Neural cell (in vitro differentiated cells): ENCODE measurements at regions not wholly inside any gene's neighbourhood (a gene's known extent, or its start where the extent isn't known, plus 50 kb on each side); places are given as distances from the start of the nearest gene placed in this dataset.

Source experiments
- H2AFZ ChIP-seq: fragments of 200-600, 300-800 bp; sonication (generic), shearing (Covaris generic); 2 replicates; pipeline ENCODE4 v1.6.0; 2014; ENCODE audit warnings: low read depth, mild to moderate bottlenecking, antibody characterized with exemption, low read length, moderate library complexity
- H3F3A ChIP-seq: fragments of 200-600 bp; shearing (Covaris generic); 2 replicates; pipeline ENCODE4 v1.6.1; 2016; ENCODE audit warnings: mild to moderate bottlenecking, moderate library complexity, mixed read lengths, antibody characterized with exemption, low read length; ENCODE audit not compliant: insufficient read depth, poor library complexity, severe bottlenecking
- H3K27ac ChIP-seq: fragments of 200-600, 300-800 bp; sonication (generic), shearing (Covaris generic); 2 replicates; pipeline ENCODE4 v1.5.1; 2014; ENCODE audit warnings: mild to moderate bottlenecking, low read length, moderate library complexity
- H3K27me3 ChIP-seq: fragments of 300-800, 200-600 bp; sonication (generic), shearing (Covaris generic); 2 replicates; pipeline ENCODE4 v1.6.0; 2014; ENCODE audit warnings: mild to moderate bottlenecking, low read depth, low read length, moderate library complexity; ENCODE audit not compliant: insufficient read depth
- H3K36me3 ChIP-seq: fragments of 300-800, 200-600 bp; sonication (generic), shearing (Covaris generic); 2 replicates; pipeline ENCODE4 v1.5.1; 2014; ENCODE audit warnings: mild to moderate bottlenecking, antibody characterized with exemption, low read length, moderate library complexity; ENCODE audit not compliant: insufficient read depth
- H3K4me2 ChIP-seq: fragments of 300-800, 200-600 bp; sonication (generic), shearing (Covaris generic); 2 replicates; pipeline ENCODE4 v1.6.0; 2014; ENCODE audit warnings: mild to moderate bottlenecking, low read length
- H3K4me3 ChIP-seq: fragments of 300-800, 200-600 bp; sonication (generic), shearing (Covaris generic); 2 replicates; pipeline ENCODE4 v1.5.1; 2014; ENCODE audit warnings: mild to moderate bottlenecking, low read length, moderate library complexity
- H3K79me2 ChIP-seq: fragments of 200-600 bp; shearing (Covaris generic); replicated peaks from 2 replicates; pipeline ENCODE4 v1.6.0; 2014; ENCODE audit warnings: mild to moderate bottlenecking, low read length, moderate library complexity; ENCODE audit not compliant: insufficient read depth
- H3K9ac ChIP-seq: fragments of 300-800, 200-600 bp; sonication (generic), shearing (Covaris generic); 2 replicates; pipeline ENCODE4 v1.6.1; 2016; ENCODE audit warnings: mild to moderate bottlenecking, low read length, mixed read lengths
- H3K9me2 ChIP-seq: fragments of 200-600 bp; shearing (Covaris generic); 2 replicates; pipeline ENCODE4 v1.6.1; 2016; ENCODE audit warnings: mild to moderate bottlenecking, low read length, mixed read lengths; ENCODE audit not compliant: insufficient read depth
- H3K9me3 ChIP-seq: fragments of 200-600, 300-800 bp; sonication (generic), shearing (Covaris generic); 2 replicates; pipeline ENCODE4 v1.6.1; 2016; ENCODE audit warnings: mild to moderate bottlenecking, mixed run types, low read length, moderate library complexity, mixed read lengths
- H4K20me1 ChIP-seq: fragments of 200-600 bp; shearing (Covaris generic); 2 replicates; pipeline ENCODE4 v1.6.1; 2016; ENCODE audit warnings: mild to moderate bottlenecking, mixed run types; ENCODE audit not compliant: insufficient read depth
- EP300 ChIP-seq: fragments of 450-650 bp; conservative IDR thresholded peaks from 2 replicates; pipeline ENCODE4 v1.6.1; 2014; ENCODE audit warnings: antibody characterized with exemption, mild to moderate bottlenecking, moderate library complexity; ENCODE audit not compliant: poor library complexity, severe bottlenecking
- EZH2 ChIP-seq: fragments of 200-600, 300-800 bp; shearing (Covaris generic), sonication (generic); IDR thresholded peaks from 2 replicates; pipeline ENCODE4 v1.6.1; 2014; ENCODE audit warnings: antibody characterized with exemption, low read length, borderline replicate concordance, mild to moderate bottlenecking; ENCODE audit not compliant: insufficient read depth, poor library complexity, severe bottlenecking
- MXI1 ChIP-seq: fragments of 450-650 bp; conservative IDR thresholded peaks from 2 replicates; pipeline ENCODE4 v1.6.1; 2014; ENCODE audit warnings: antibody characterized with exemption, mild to moderate bottlenecking; ENCODE audit not compliant: poor library complexity, severe bottlenecking
- POLR2AphosphoS5 ChIP-seq: IDR thresholded peaks from 2 replicates; pipeline ENCODE4 v1.6.1; 2012
- RAD21 ChIP-seq: fragments of 450-650 bp; conservative IDR thresholded peaks from 2 replicates; pipeline ENCODE4 v1.6.1; 2014; ENCODE audit warnings: antibody characterized with exemption, mild to moderate bottlenecking, moderate library complexity
- SMC3 ChIP-seq: fragments of 450-650 bp; conservative IDR thresholded peaks from 2 replicates; pipeline ENCODE4 v1.6.1; 2014; ENCODE audit warnings: antibody characterized with exemption, mild to moderate bottlenecking, moderate library complexity; ENCODE audit not compliant: poor library complexity
- TAF1 ChIP-seq: IDR thresholded peaks from 2 replicates; pipeline ENCODE4 v1.6.1; 2012; ENCODE audit warnings: low read depth
- TF ChIP-seq, protein P1 (sequence below): fragments of 450-650 bp; IDR thresholded peaks from 2 replicates; pipeline ENCODE4 v1.5.1; 2014; ENCODE audit warnings: antibody characterized with exemption, mild to moderate bottlenecking, moderate library complexity; ENCODE audit not compliant: poor library complexity, severe bottlenecking
- TF ChIP-seq, protein P2 (sequence below): IDR thresholded peaks from 2 replicates; pipeline ENCODE4 v1.6.1; 2012; ENCODE audit warnings: borderline replicate concordance

DNA sequence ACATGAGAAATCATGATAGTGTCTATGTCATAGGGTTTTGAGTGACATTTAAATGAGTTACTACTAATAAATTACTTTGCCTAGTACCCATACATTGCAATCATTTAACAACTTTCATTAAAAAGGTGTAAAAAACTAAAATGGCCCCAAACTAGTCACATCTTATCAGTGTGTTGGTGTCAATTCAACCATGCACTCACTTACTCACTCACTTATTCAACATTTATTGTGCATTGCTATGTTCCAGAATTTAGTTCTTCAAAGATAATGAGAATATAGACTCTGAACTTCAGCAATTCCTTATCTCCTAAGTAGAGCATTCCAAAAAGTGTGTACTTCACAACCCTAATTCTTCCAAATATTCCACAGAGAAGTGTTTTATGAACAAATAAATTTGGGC is 965.7 kb downstream of the REEP3 start:
- H3K27me3 ChIP-seq: no peaks in the 10 kb centered on the region
- H4K20me1 ChIP-seq: no peaks in the 10 kb centered on the region
- TF ChIP-seq RAD21 (no peak), SMC3 (no peak), EZH2 (no peak), POLR2AphosphoS5 (no peak)
- TF ChIP-seq, protein P1, sequence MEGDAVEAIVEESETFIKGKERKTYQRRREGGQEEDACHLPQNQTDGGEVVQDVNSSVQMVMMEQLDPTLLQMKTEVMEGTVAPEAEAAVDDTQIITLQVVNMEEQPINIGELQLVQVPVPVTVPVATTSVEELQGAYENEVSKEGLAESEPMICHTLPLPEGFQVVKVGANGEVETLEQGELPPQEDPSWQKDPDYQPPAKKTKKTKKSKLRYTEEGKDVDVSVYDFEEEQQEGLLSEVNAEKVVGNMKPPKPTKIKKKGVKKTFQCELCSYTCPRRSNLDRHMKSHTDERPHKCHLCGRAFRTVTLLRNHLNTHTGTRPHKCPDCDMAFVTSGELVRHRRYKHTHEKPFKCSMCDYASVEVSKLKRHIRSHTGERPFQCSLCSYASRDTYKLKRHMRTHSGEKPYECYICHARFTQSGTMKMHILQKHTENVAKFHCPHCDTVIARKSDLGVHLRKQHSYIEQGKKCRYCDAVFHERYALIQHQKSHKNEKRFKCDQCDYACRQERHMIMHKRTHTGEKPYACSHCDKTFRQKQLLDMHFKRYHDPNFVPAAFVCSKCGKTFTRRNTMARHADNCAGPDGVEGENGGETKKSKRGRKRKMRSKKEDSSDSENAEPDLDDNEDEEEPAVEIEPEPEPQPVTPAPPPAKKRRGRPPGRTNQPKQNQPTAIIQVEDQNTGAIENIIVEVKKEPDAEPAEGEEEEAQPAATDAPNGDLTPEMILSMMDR: no peak
- no peak overlapping the region for H3K4me2 ChIP-seq
- no peaks in the 10 kb centered on the region for H3K36me3 ChIP-seq
- no peaks in the 10 kb centered on the region for H3K79me2 ChIP-seq
- no peak overlapping the region for H3K4me3 ChIP-seq
- no peaks in the 10 kb centered on the region for H3K9me2 ChIP-seq
- no peak overlapping the region for H3K9ac ChIP-seq
- no peak overlapping the region for H2AFZ ChIP-seq
- H3K9me3 ChIP-seq: no peaks in the 10 kb centered on the region
- H3F3A ChIP-seq: no peaks in the 10 kb centered on the region
- no peak overlapping the region for H3K27ac ChIP-seq

DNA sequence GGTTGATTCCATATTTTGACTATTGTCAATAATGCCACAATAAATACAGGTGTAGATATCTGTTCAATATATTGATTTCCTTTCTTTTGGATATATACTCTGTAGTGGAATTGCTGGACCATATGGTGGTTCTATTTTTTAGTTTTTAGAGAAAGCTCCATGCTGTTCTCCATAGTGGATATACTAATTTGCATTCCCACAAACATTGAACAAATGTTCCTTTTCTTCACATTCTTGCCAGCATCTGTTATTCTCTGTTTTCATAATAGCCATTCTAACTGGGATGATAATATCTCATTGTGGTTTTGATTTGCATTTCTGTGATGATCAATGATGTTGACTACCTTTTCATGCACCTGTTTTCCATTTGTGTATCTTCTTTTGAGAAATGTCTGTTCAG is 973.7 kb downstream of the REEP3 start:
- H2AFZ ChIP-seq: no peak overlapping the region
- no peaks in the 10 kb centered on the region for H4K20me1 ChIP-seq
- H3K4me3 ChIP-seq: no peak overlapping the region
- H3K9me2 ChIP-seq: no peaks in the 10 kb centered on the region
- H3K9ac ChIP-seq: no peak overlapping the region
- TF ChIP-seq EZH2 (no peak), SMC3 (no peak), MXI1 (no peak), TAF1 (no peak), RAD21 (no peak), EP300 (no peak), POLR2AphosphoS5 (no peak)
- TF ChIP-seq, protein P1: no peak
- TF ChIP-seq, protein P2, sequence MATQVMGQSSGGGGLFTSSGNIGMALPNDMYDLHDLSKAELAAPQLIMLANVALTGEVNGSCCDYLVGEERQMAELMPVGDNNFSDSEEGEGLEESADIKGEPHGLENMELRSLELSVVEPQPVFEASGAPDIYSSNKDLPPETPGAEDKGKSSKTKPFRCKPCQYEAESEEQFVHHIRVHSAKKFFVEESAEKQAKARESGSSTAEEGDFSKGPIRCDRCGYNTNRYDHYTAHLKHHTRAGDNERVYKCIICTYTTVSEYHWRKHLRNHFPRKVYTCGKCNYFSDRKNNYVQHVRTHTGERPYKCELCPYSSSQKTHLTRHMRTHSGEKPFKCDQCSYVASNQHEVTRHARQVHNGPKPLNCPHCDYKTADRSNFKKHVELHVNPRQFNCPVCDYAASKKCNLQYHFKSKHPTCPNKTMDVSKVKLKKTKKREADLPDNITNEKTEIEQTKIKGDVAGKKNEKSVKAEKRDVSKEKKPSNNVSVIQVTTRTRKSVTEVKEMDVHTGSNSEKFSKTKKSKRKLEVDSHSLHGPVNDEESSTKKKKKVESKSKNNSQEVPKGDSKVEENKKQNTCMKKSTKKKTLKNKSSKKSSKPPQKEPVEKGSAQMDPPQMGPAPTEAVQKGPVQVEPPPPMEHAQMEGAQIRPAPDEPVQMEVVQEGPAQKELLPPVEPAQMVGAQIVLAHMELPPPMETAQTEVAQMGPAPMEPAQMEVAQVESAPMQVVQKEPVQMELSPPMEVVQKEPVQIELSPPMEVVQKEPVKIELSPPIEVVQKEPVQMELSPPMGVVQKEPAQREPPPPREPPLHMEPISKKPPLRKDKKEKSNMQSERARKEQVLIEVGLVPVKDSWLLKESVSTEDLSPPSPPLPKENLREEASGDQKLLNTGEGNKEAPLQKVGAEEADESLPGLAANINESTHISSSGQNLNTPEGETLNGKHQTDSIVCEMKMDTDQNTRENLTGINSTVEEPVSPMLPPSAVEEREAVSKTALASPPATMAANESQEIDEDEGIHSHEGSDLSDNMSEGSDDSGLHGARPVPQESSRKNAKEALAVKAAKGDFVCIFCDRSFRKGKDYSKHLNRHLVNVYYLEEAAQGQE: no peak
- no peaks in the 10 kb centered on the region for H3K79me2 ChIP-seq
- H3K4me2 ChIP-seq: no peak overlapping the region
- H3F3A ChIP-seq: no peaks in the 10 kb centered on the region
- H3K36me3 ChIP-seq: no peaks in the 10 kb centered on the region
- no peaks in the 10 kb centered on the region for H3K9me3 ChIP-seq
- H3K27ac ChIP-seq: no peak overlapping the region
- no peaks in the 10 kb centered on the region for H3K27me3 ChIP-seq
